DOHH2 (cell line): ENCODE measurements at regions not wholly inside any gene's neighbourhood (a gene's known extent, or its start where the extent isn't known, plus 50 kb on each side); places are given as distances from the start of the nearest gene placed in this dataset.

Source experiments
- H3F3A ChIP-seq: fragments of 200-600 bp; sonication (generic), shearing (Covaris generic); 2 replicates; pipeline ENCODE4 v1.6.0; 2016; ENCODE audit warnings: antibody characterized with exemption, mild to moderate bottlenecking; ENCODE audit not compliant: control insufficient read depth, insufficient read depth
- H3K27ac ChIP-seq: fragments of 200-600 bp; sonication (generic); 2 replicates; pipeline ENCODE4 v1.5.1; 2014; ENCODE audit warnings: low read depth, mild to moderate bottlenecking, low read length, moderate library complexity
- H3K27me3 ChIP-seq: fragments of 200-600 bp; sonication (generic); 2 replicates; pipeline ENCODE4 v1.6.1; 2014; ENCODE audit warnings: mild to moderate bottlenecking, low read length, mixed read lengths; ENCODE audit not compliant: control insufficient read depth
- H3K36me3 ChIP-seq: fragments of 200-600 bp; sonication (generic); 2 replicates; pipeline ENCODE4 v1.6.1; 2014; ENCODE audit warnings: mild to moderate bottlenecking, low read length, moderate library complexity, mixed read lengths; ENCODE audit not compliant: control insufficient read depth
- H3K4me1 ChIP-seq: fragments of 200-600 bp; sonication (generic); 2 replicates; pipeline ENCODE4 v1.6.1; 2014; ENCODE audit warnings: mild to moderate bottlenecking, low read length, mixed read lengths; ENCODE audit not compliant: control insufficient read depth
- H3K4me2 ChIP-seq: fragments of 200-600 bp; sonication (generic); 2 replicates; pipeline ENCODE4 v1.6.0; 2014; ENCODE audit warnings: mild to moderate bottlenecking, low read length, moderate library complexity
- H3K4me3 ChIP-seq: fragments of 200-600 bp; sonication (generic); 2 replicates; pipeline ENCODE4 v1.5.1; 2014; ENCODE audit warnings: mild to moderate bottlenecking, low read length, mixed read lengths
- H3K79me2 ChIP-seq: fragments of 200-600 bp; sonication (generic); 2 replicates; pipeline ENCODE4 v1.6.1; 2014; ENCODE audit warnings: mild to moderate bottlenecking, low read length, mixed read lengths; ENCODE audit not compliant: control insufficient read depth
- H3K9me2 ChIP-seq: fragments of 200-600 bp; sonication (generic); replicated peaks from 2 replicates; pipeline ENCODE4 v1.6.1; 2014; ENCODE audit warnings: mild to moderate bottlenecking, low read length, mixed read lengths; ENCODE audit not compliant: control insufficient read depth
- H3K9me3 ChIP-seq: fragments of 200-600 bp; sonication (generic); 2 replicates; pipeline ENCODE4 v1.6.1; 2014; ENCODE audit warnings: antibody characterized with exemption, low read length, mixed read lengths; ENCODE audit not compliant: control insufficient read depth, insufficient read depth
- H4K20me1 ChIP-seq: fragments of 200-600 bp; sonication (generic); 2 replicates; pipeline ENCODE4 v1.6.0; 2014; ENCODE audit warnings: low read depth, mild to moderate bottlenecking, antibody characterized with exemption, low read length, moderate library complexity; ENCODE audit not compliant: control insufficient read depth, insufficient read depth
- CTCF ChIP-seq: fragments of 200-600 bp; sonication (generic); IDR thresholded peaks from one replicate; pipeline ENCODE4 v1.5.1; 2014; ENCODE audit warnings: antibody characterized with exemption, mild to moderate bottlenecking, low read depth, low read length; ENCODE audit not compliant: poor library complexity, severe bottlenecking
- EZH2phosphoT487 ChIP-seq: fragments of 200-600 bp; sonication (generic); IDR thresholded peaks from 2 replicates; pipeline ENCODE4 v1.6.1; 2017; ENCODE audit warnings: borderline replicate concordance, mild to moderate bottlenecking, antibody characterized with exemption, low read length, moderate library complexity, mixed read lengths

- no peak for TF ChIP-seq EZH2phosphoT487
- no peak for TF ChIP-seq CTCF
These were observed 313.8 kb upstream of the SPRY2 start for GRCh38 chr13:80654638-80655249.

GRCh38 chr13:80649274-80649673 lies 308.3 kb upstream of the SPRY2 start:
- Histone ChIP-seq H3F3A (no peaks in the 10 kb centered on the region), H3K27ac (no peak overlapping the region), H3K4me1 (no peaks in the 10 kb centered on the region), H3K9me3 (no peaks in the 10 kb centered on the region), H3K4me2 (no peak overlapping the region), H3K4me3 (no peak overlapping the region), H3K79me2 (no peaks in the 10 kb centered on the region), H3K9me2 (no peaks in the 10 kb centered on the region), H3K36me3 (no peaks in the 10 kb centered on the region), H3K27me3 (no peaks in the 10 kb centered on the region), H4K20me1 (no peaks in the 10 kb centered on the region)
- no peak for TF ChIP-seq EZH2phosphoT487

More at GRCh38 chr13:80654638-80655249, 313.8 kb upstream of the SPRY2 start:
- no peaks in the 10 kb centered on the region for H4K20me1 ChIP-seq
- no peaks in the 10 kb centered on the region for H3K36me3 ChIP-seq
- no peaks in the 10 kb centered on the region for H3K27me3 ChIP-seq
- no peak overlapping the region for H3K4me2 ChIP-seq
- H3K9me2 ChIP-seq = no peaks in the 10 kb centered on the region
- H3F3A ChIP-seq = no peaks in the 10 kb centered on the region
- no peak overlapping the region for H3K4me3 ChIP-seq
- H3K79me2 ChIP-seq = no peaks in the 10 kb centered on the region
- no peaks in the 10 kb centered on the region for H3K9me3 ChIP-seq
- no peak overlapping the region for H3K27ac ChIP-seq
- H3K4me1 ChIP-seq = no peaks in the 10 kb centered on the region

GRCh38 chr13:80642641-80643040 lies 301.7 kb upstream of the SPRY2 start:
- Histone ChIP-seq H3K27me3 (no peaks in the 10 kb centered on the region), H3K9me2 (no peaks in the 10 kb centered on the region), H3K27ac (no peak overlapping the region), H3K79me2 (no peaks in the 10 kb centered on the region), H3K36me3 (no peaks in the 10 kb centered on the region), H3K4me3 (no peak overlapping the region), H3K4me2 (no peak overlapping the region), H3F3A (no peaks in the 10 kb centered on the region), H4K20me1 (no peaks in the 10 kb centered on the region), H3K9me3 (no peaks in the 10 kb centered on the region), H3K4me1 (no peaks in the 10 kb centered on the region)
- no peak for TF ChIP-seq EZH2phosphoT487
- no peak for TF ChIP-seq CTCF

- Histone ChIP-seq H3K4me3 (no peak overlapping the region), H3K36me3 (no peaks in the 10 kb centered on the region)
These were observed 292.3 kb upstream of the SPRY2 start for GRCh38 chr13:80633251-80633650.

More at GRCh38 chr13:80633251-80633650, 292.3 kb upstream of the SPRY2 start:
- Histone ChIP-seq H3K4me1 (no peaks in the 10 kb centered on the region), H3K9me3 (no peaks in the 10 kb centered on the region), H3F3A (no peaks in the 10 kb centered on the region), H3K27ac (no peak overlapping the region), H3K27me3 (no peaks in the 10 kb centered on the region), H3K79me2 (no peaks in the 10 kb centered on the region), H4K20me1 (no peaks in the 10 kb centered on the region), H3K4me2 (no peak overlapping the region), H3K9me2 (no peaks in the 10 kb centered on the region)
- TF ChIP-seq CTCF = no peak
- no peak for TF ChIP-seq EZH2phosphoT487
